ENCODE measurements at regions not wholly inside any gene's neighbourhood (a gene's known extent, or its start where the extent isn't known, plus 50 kb on each side); places are given as distances from the start of the nearest gene placed in this dataset.

DNA sequence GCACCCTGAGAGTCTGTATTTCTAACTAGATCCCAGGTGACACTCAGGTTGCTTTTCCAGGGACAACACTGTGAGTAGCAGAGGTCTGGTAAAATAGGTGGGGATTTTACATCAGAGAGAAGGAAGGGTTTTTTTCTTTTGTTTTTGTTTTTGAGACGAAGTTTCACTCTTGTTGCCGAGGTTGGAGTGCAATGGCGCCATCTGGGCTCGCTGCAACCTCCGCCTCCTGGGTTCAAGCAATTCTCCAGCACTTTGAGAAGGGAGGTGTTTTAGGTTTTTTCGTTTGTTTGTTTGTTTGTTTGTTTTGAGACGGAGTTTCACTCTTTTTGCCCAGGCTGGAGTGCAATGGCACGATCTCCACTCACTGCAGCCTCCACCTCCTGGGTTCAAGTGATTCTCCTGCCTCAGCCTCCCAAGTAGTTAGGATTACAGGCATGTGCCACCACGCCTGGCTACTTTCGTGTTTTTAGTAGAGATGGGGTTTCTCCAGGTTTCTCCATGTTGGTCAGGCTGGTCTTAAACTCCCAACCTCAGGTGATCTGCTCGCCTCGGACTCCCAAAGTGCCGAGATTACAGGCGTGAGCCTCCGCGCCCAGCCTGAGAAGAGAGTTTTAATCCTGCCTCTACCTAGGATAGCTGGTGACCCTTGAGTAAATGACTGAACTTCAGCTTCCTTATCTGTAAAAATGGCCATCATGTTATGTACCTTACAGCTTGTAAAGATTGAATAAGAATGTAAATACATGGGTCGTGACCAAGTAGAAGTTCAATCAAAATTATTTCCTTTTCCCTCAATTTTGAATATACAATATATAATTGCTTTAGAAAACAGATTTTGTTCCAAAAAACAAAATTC, 95.9 kb upstream of the FNDC3B start:
- intact Hi-C loops (cut with DNase I; ENCODE audit: low total_unique reads), result no loop called here
- TF ChIP-seq POLR2A (IDR thresholded peaks at IDR 0.05), result no peak
- TF ChIP-seq, protein P1, sequence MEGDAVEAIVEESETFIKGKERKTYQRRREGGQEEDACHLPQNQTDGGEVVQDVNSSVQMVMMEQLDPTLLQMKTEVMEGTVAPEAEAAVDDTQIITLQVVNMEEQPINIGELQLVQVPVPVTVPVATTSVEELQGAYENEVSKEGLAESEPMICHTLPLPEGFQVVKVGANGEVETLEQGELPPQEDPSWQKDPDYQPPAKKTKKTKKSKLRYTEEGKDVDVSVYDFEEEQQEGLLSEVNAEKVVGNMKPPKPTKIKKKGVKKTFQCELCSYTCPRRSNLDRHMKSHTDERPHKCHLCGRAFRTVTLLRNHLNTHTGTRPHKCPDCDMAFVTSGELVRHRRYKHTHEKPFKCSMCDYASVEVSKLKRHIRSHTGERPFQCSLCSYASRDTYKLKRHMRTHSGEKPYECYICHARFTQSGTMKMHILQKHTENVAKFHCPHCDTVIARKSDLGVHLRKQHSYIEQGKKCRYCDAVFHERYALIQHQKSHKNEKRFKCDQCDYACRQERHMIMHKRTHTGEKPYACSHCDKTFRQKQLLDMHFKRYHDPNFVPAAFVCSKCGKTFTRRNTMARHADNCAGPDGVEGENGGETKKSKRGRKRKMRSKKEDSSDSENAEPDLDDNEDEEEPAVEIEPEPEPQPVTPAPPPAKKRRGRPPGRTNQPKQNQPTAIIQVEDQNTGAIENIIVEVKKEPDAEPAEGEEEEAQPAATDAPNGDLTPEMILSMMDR (IDR thresholded peaks at IDR 0.05), result no peak
- H3K27me3 ChIP-seq, result no peaks in the 10 kb centered on the region
- no peak for DNase-seq
- H3K4me3 ChIP-seq, result no peak overlapping the region
- H3K27ac ChIP-seq, result no peak overlapping the region
- H3K4me1 ChIP-seq, result no peaks in the 10 kb centered on the region
- H3K9me3 ChIP-seq, result no peaks in the 10 kb centered on the region
- H3K36me3 ChIP-seq, result no peaks in the 10 kb centered on the region

DNA sequence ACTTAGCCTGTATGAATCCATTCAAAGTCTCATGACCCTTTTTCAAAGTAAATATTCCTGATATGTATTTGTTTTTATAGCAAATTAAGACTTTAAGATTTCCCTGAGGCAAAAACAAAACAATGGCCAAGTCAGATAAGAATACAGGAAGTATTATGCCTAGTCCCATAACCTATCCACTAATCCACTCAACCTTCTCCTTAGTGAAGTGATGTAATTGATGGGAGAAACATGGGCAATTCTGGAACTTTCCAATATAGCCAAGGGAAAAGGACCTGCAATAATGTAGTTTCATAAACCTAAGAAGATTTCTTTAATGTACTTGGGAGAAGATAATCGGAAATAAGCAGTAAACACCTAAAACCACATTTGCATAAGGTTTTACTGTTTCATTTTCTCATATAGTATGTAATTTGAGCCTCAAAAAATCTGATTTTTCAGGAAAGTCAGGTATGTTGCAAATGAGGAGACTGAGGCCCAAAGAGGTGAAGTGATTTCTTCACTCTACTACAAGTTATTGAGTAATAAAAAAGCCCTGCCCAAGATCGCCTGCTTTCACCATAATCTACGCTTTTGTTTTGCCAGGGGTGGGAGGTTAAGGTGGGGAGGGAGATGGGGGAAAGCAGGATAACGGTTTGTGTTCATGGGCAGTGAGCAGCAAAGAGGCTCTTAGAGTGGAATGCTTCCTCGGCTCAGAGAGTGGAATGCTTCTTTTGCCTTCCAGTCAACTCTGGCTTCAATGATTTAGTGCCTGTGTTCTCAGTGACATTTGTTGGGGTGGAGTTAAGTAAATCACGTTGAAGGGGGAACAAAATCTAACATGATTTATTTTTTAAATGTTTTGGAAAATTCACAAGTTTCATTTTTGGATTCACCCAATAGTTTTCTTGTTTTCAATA, 95.0 kb upstream of the FNDC3B start:
- Histone ChIP-seq H3K36me3 (no peaks in the 10 kb centered on the region), H3K4me1 (no peaks in the 10 kb centered on the region), H3K27me3 (no peaks in the 10 kb centered on the region), H3K27ac (peak overlapping the region in 1 of 2 donors; percentile 13), H3K9me3 (no peaks in the 10 kb centered on the region), H3K4me3 (no peak overlapping the region)
- peak in 1 of 2 donors; percentile 18 for DNase-seq
- intact Hi-C loops (cut with DNase I; ENCODE audit: low total_unique reads), result no loop called here
- no peak for TF ChIP-seq POLR2A (IDR thresholded peaks at IDR 0.05)
- TF ChIP-seq, protein P1 (IDR thresholded peaks at IDR 0.05), result no peak

DNA sequence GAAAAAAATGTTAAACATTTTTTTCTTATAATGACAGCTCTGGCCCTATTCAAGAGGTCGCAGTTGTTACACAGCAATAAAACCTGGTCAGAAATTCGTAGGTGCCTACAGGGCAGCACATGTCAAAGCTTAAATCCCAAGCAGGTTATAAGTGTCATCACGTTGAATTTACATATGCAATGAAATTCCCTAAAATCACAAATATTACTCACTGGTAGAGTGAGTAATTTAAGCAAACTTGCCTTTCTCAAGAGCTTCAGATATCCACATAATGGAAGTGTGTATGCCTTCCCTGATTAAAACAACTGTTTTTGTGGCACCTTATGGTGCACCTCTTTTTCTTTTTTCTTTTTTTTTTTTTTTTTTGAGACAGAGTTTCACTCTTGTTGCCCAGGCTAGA, 90.7 kb upstream of the FNDC3B start:
- Histone ChIP-seq H3K9me3 (no peaks in the 10 kb centered on the region), H3K4me1 (no peaks in the 10 kb centered on the region), H3K4me3 (no peak overlapping the region), H3K36me3 (no peaks in the 10 kb centered on the region), H3K27me3 (no peaks in the 10 kb centered on the region), H3K27ac (no peak overlapping the region)
- no peak for DNase-seq
- TF ChIP-seq POLR2A (IDR thresholded peaks at IDR 0.05), result no peak
- TF ChIP-seq, protein P1 (IDR thresholded peaks at IDR 0.05), result no peak
- intact Hi-C loops (cut with DNase I; ENCODE audit: low total_unique reads), result no loop called here

DNA sequence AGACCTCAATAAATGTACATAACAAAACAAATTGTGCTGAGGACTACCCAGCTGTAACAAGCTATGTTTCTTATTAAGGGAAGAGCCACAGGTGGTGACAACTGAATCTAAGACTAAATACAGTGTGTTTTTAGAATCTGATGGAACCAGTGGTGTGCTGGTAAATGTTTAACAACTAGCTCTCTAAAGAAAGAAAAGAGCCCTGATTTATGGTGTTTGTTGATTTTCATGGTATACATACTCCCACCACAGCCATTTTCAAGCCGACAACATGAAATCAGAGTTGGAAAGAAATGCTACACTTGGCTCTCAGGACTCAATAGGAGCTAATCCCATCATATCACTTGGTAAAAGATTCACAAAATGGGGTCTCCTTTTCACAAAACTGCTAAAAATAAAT, 89.8 kb upstream of the FNDC3B start:
- no peaks in the 10 kb centered on the region for H3K36me3 ChIP-seq
- DNase-seq, result no peak
- TF ChIP-seq, protein P1 (IDR thresholded peaks at IDR 0.05), result no peak
- TF ChIP-seq POLR2A (IDR thresholded peaks at IDR 0.05), result no peak
- no peak overlapping the region for H3K27ac ChIP-seq
- intact Hi-C loops (cut with DNase I; ENCODE audit: low total_unique reads), result no loop called here
- H3K4me3 ChIP-seq, result no peak overlapping the region
- no peaks in the 10 kb centered on the region for H3K9me3 ChIP-seq
- H3K4me1 ChIP-seq, result no peaks in the 10 kb centered on the region
- no peaks in the 10 kb centered on the region for H3K27me3 ChIP-seq

DNA sequence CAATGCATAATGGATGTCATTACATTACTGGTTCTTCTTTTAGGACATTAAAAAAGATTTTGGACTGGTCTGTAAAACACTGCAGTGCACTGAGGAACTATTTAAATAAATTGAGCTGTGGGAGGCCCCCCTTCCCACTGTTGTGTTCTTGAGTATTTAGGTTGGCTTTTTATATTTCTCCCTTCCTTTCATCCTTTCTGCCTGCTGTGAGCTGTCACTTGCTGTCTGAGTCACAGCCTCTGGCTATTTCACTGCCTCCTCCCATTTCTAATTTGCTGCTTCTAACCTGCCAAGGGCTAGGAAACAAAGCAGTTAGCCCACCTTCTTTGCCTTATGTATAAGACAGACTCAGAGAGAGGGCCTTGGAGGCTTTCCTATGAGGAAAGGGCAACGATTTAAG, 89.0 kb upstream of the FNDC3B start:
- Histone ChIP-seq H3K4me3 (no peak overlapping the region), H3K4me1 (no peaks in the 10 kb centered on the region), H3K27me3 (no peaks in the 10 kb centered on the region), H3K9me3 (no peaks in the 10 kb centered on the region), H3K27ac (no peak overlapping the region), H3K36me3 (no peaks in the 10 kb centered on the region)
- intact Hi-C loops (cut with DNase I; ENCODE audit: low total_unique reads), result no loop called here
- no peak for DNase-seq
- TF ChIP-seq, protein P1 (IDR thresholded peaks at IDR 0.05), result no peak
- TF ChIP-seq POLR2A (IDR thresholded peaks at IDR 0.05), result no peak

All from uterus (tissue), 3 donors.